ENCODE measurements at regions not wholly inside any gene's neighbourhood (a gene's known extent, or its start where the extent isn't known, plus 50 kb on each side); places are given as distances from the start of the nearest gene placed in this dataset.

DNA sequence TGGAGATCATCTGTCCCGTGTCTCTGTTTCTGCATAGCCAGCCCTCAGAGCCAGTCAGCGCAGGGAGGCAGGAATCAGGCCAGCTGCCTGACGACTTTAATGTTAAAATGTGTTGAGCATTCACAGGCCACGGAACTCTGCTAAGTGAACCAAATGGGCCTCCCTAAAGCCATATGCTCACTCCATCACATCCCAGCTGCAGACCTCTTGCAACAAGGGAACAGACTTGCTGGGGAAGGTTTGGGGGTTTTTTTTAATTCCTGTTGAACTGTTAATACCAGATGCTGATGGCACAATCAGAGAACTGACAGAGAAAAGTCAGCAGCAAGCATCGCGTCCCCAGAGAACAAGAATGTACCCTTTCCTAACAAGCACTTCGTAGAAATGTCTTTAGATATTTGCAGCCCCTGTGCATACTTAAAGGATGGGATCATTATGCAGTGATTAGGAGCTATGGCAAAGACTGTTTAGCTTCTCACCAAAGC, 900.4 kb upstream of the AUTS2 start:
- Histone ChIP-seq H3K9me3 (no peaks in the 10 kb centered on the region), H3K4me1 (no peaks in the 10 kb centered on the region), H3K27me3 (peaks cover 0 to 80% (median 0%) of the 10 kb centered on the region in 4 donors), H3K4me3 (no peak overlapping the region), H3K36me3 (no peaks in the 10 kb centered on the region), H3K27ac (no peak overlapping the region)
- DNase-seq = no peak
- TF ChIP-seq, protein P1, sequence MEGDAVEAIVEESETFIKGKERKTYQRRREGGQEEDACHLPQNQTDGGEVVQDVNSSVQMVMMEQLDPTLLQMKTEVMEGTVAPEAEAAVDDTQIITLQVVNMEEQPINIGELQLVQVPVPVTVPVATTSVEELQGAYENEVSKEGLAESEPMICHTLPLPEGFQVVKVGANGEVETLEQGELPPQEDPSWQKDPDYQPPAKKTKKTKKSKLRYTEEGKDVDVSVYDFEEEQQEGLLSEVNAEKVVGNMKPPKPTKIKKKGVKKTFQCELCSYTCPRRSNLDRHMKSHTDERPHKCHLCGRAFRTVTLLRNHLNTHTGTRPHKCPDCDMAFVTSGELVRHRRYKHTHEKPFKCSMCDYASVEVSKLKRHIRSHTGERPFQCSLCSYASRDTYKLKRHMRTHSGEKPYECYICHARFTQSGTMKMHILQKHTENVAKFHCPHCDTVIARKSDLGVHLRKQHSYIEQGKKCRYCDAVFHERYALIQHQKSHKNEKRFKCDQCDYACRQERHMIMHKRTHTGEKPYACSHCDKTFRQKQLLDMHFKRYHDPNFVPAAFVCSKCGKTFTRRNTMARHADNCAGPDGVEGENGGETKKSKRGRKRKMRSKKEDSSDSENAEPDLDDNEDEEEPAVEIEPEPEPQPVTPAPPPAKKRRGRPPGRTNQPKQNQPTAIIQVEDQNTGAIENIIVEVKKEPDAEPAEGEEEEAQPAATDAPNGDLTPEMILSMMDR (IDR thresholded peaks at IDR 0.05) = no peak
- no peak for TF ChIP-seq POLR2A (IDR thresholded peaks at IDR 0.05)
- WGBS, 2 donors = 75 to 90% methylated on average over 2 to 4 of the region's 7 CpGs
- intact Hi-C loops (cut with DNase I) = no loop called here

DNA sequence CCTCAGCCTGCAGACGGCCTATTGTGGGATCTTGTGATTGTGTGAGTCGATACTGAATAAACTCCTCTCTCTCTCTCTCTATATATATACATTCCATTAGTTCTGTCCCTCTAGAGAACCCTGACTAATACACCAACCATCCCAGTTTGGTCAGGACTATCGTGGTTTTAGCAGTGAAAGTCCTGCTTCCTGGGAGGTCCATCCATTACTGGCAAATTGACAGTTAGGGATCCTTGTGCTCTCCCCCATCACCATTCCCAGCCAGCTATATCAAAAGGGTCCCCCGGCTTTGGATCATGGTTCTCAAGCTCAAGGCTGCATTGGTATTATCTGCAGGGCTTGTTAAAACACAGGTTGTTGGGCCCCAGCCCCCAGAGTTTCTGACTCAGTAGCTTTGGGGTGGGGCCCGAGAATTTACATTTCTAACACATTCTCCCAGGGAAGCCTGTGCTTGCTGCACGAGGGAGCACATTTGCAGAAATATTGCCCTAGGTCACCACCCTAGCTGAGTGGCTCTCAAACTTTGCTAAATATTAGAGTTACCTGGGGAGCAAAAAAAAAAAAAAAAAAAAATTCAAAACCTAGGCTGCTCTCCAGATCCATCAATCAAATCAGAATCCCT, 899.1 kb upstream of the AUTS2 start:
- Histone ChIP-seq H3K27me3 (peaks cover 0 to 73% (median 0%) of the 10 kb centered on the region in 4 donors), H3K4me3 (no peak overlapping the region), H3K9me3 (no peaks in the 10 kb centered on the region), H3K4me1 (no peaks in the 10 kb centered on the region), H3K36me3 (no peaks in the 10 kb centered on the region), H3K27ac (no peak overlapping the region)
- TF ChIP-seq, protein P1 (IDR thresholded peaks at IDR 0.05) = no peak
- TF ChIP-seq POLR2A (IDR thresholded peaks at IDR 0.05) = no peak
- DNase-seq = no peak
- intact Hi-C loops (cut with DNase I) = no loop called here
- 51 to 72% methylated on average over 5 to 6 of the region's 6 CpGs for WGBS, 2 donors

DNA sequence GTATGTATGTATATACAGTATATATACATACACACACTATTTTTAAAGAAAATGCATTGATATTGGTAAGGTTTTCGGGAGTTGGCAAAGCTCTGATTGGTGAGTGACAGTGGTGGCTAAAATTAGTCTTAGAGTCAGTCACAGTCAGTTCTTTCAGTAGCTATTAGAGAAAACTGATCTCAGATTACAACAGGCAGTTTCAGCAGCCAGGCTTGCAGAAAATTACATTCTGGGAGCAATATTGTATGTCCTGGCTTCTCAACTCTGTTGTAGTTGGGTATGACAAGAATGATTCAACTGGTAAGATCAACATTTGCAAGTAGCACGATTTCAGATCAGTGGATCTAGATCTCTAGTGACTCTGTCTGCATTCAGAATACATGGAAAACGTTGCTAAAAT, 897.9 kb upstream of the AUTS2 start:
- Histone ChIP-seq H3K4me3 (no peak overlapping the region), H3K27me3 (peaks cover 0 to 73% (median 0%) of the 10 kb centered on the region in 4 donors), H3K36me3 (no peaks in the 10 kb centered on the region), H3K9me3 (no peaks in the 10 kb centered on the region), H3K27ac (no peak overlapping the region), H3K4me1 (no peaks in the 10 kb centered on the region)
- intact Hi-C loops (cut with DNase I) = no loop called here
- no peak for DNase-seq
- WGBS, 2 donors = 47 to 54% methylated on average over 3 of the region's 3 CpGs
- TF ChIP-seq, protein P1 (IDR thresholded peaks at IDR 0.05) = no peak
- TF ChIP-seq POLR2A (IDR thresholded peaks at IDR 0.05) = no peak

DNA sequence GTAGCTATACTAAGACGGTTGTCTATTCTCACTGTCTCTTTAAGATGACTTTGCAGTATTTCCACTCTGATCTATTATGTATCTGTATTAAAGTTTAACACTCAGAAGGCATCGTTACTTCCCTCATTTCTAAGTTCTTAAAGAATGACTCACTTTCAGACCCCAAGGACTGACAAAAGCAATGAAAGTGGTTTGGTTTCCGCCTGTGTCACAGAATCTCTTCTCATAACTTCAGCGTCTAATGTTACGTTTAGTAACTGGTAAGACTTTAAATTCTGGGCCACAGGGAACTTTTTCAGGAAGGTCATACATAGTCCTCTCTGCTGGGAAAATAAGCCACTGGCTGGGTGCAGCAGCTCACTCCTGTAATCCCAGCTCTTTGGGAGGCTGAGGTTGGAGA, 892.0 kb upstream of the AUTS2 start:
- H3K27ac ChIP-seq = no peak overlapping the region
- TF ChIP-seq POLR2A (IDR thresholded peaks at IDR 0.05) = no peak
- TF ChIP-seq, protein P1 (IDR thresholded peaks at IDR 0.05) = no peak
- H3K9me3 ChIP-seq = no peaks in the 10 kb centered on the region
- WGBS, 2 donors = 66 to 75% methylated on average over 5 of the region's 5 CpGs
- peaks cover 0 to 42% (median 0%) of the 10 kb centered on the region in 4 donors for H3K27me3 ChIP-seq
- DNase-seq = no peak
- H3K36me3 ChIP-seq = no peaks in the 10 kb centered on the region
- H3K4me1 ChIP-seq = no peaks in the 10 kb centered on the region
- intact Hi-C loops (cut with DNase I) = no loop called here
- H3K4me3 ChIP-seq = no peak overlapping the region

DNA sequence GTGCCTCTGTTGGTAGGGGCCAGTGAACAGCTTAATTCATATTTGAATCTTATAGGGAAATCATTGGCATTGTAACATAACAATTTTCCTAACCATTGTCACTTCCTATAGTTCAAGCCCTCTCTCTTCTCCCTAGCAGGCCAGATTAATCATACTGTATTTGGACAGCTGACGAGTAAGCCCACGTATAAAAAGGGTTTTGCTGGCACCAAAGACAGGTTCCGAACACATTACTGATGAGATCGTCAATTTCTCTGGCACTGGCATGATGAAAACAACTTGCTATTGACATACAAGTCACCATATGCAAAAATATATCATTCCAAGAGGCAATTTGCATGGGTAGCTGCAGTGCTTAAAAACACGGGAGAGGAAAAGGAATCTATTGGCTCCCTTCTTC, 891.1 kb upstream of the AUTS2 start:
- DNase-seq = no peak
- Histone ChIP-seq H3K4me1 (no peaks in the 10 kb centered on the region), H3K27ac (no peak overlapping the region), H3K27me3 (peaks cover 0 to 42% (median 0%) of the 10 kb centered on the region in 4 donors), H3K4me3 (no peak overlapping the region), H3K36me3 (no peaks in the 10 kb centered on the region), H3K9me3 (no peaks in the 10 kb centered on the region)
- WGBS, 2 donors = 59 to 63% methylated on average over 5 of the region's 5 CpGs
- intact Hi-C loops (cut with DNase I) = no loop called here
- TF ChIP-seq POLR2A (IDR thresholded peaks at IDR 0.05) = no peak
- TF ChIP-seq, protein P1 (IDR thresholded peaks at IDR 0.05) = no peak
